ENCODE measurements at regions not wholly inside any gene's neighbourhood (a gene's known extent, or its start where the extent isn't known, plus 50 kb on each side); places are given as distances from the start of the nearest gene placed in this dataset.

DNA sequence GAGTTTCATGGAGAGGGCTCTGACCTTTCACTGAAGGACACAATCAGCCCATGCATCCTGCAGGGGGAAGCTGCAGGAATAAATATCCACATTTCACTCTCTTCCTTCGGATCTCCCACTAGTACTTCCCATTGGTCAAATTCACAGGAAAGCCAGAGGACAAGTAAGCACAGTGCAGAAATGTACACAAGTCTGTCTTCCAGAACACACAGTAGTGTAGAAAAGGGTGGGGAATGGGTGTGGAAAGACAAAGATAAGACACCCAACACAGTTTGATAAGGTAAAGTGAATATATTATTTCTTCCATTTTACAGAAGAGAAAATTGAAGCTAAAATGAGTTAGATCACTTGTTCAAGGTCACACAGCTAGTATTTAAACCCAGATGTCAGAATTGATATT is 81.1 kb upstream of the PCDH19 start:
- TF ChIP-seq, protein P1, sequence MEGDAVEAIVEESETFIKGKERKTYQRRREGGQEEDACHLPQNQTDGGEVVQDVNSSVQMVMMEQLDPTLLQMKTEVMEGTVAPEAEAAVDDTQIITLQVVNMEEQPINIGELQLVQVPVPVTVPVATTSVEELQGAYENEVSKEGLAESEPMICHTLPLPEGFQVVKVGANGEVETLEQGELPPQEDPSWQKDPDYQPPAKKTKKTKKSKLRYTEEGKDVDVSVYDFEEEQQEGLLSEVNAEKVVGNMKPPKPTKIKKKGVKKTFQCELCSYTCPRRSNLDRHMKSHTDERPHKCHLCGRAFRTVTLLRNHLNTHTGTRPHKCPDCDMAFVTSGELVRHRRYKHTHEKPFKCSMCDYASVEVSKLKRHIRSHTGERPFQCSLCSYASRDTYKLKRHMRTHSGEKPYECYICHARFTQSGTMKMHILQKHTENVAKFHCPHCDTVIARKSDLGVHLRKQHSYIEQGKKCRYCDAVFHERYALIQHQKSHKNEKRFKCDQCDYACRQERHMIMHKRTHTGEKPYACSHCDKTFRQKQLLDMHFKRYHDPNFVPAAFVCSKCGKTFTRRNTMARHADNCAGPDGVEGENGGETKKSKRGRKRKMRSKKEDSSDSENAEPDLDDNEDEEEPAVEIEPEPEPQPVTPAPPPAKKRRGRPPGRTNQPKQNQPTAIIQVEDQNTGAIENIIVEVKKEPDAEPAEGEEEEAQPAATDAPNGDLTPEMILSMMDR (IDR thresholded peaks at IDR 0.05), result no peak
- TF ChIP-seq POLR2A (IDR thresholded peaks at IDR 0.05), result no peak
